Smooth muscle cell of the brain vasculature (primary cell): ENCODE measurements at regions not wholly inside any gene's neighbourhood (a gene's known extent, or its start where the extent isn't known, plus 50 kb on each side); places are given as distances from the start of the nearest gene placed in this dataset.
"Not testable (repeated sequence)": the region's sequence is repeated elsewhere in the genome, so short reads cannot be mapped to it uniquely, and the experiment has no call there.

Experiments
- DNase-seq: peaks from one replicate; pipeline ENCODE4 v3.0.0-alpha.2; 2012; ENCODE audit warnings: low read depth, low spot score

DNA sequence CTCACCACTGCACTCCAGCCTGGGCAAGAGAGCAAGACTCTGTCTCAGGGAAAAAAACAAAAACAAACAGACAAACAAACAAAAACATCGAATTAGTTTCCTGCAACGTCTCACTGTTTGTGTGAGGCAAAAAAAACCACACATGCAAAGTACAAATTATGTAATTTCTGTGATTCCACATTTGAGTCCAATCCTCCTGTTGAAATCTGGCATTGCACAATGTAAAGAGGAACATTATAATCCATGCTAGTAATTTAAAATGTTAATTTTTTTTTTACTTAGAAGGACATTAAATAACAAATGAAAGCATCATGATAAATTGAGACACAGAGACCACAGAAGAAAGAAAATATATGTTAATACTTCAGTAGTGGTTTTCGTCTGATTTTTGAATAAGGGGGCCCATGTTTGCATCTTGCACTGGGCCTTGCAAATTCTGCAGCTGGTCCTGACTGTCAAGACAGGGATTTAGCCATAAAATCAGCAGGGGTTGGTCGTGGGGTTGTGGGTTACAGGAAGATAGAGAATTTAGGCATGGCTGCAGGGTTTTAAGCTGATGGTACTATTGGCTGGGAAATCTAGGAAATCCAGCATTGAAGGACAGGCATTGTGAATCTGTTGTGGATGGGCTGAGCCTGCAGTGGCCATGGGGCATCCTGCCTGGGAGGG is 102.6 kb upstream of the ALDH3B2 start:
- DNase-seq: no peak

DNA sequence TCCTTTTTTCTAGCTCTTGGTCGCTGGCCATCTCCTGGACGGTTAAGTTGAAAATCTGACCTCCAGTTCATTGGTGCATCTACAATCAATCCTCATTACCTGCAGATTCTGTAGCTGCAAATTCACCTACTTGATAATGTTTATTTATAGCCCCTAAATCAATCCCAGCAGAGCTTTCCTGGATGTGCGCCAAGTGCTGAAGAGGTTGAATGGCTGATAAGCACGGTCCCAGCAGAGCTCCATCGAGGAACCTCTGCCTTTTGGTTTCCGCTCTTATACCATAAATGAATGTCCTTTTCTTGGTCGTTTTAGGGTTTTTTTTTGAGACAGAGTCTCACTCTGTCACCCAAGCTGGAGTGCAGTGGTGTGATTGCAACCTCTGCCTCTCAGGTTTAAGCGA is 99.8 kb upstream of the ALDH3B2 start:
- not testable (repeated sequence) for DNase-seq

GRCh38 chr11:67768001-67768730 is 93.7 kb upstream of the ALDH3B2 start:
- not testable (repeated sequence) for DNase-seq

DNA sequence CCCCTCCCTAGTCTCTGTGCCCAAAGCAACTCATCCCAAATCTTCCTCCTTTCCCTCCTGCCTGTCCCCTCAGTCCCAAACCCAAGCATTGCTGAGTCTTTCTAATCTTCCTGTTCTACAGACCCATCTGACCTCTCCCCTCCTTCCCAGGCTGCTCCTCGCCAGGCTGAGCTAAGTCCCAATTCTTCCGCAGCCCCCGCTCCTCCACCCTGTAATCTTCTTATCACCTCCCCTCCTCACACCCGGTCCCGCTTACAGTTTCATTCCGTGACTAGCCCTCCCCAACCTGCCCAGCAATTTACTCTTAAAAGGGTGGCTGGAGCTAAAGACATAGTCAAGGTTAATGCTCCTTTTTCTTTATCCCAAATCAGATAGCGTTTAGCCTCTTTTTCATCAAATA is 86.8 kb upstream of the ALDH3B2 start:
- DNase-seq: not testable (repeated sequence)

GRCh38 chr11:67759321-67759720 is 84.9 kb upstream of the ALDH3B2 start:
- DNase-seq: not testable (repeated sequence)

DNA sequence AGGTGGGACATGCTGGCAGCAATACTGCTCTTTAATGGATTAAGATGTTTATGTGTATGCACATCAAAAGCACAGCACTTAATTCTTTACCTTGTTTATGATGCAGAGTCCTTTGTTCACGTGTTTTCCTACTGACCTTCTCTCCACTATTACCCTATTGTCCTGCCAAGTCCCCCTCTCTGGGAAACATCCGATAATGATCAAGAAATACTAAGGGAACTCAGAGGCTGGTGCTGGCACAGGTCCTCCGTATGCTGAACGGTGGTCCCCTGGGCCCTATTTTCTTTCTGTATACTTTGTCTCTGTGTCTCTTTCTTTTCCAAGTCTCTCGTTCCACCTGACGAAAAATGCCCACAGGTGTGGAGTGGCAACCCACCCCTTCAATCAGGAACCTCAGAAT is 84.0 kb upstream of the ALDH3B2 start:
- DNase-seq: not testable (repeated sequence)

GRCh38 chr11:67758009-67758408 is 83.6 kb upstream of the ALDH3B2 start:
- not testable (repeated sequence) for DNase-seq

GRCh38 chr11:67753820-67754219 is 79.4 kb upstream of the ALDH3B2 start:
- not testable (repeated sequence) for DNase-seq

GRCh38 chr11:67745181-67745726 is 70.8 kb upstream of the ALDH3B2 start:
- DNase-seq: no peak

GRCh38 chr11:67744231-67744630 is 69.8 kb upstream of the ALDH3B2 start:
- DNase-seq: not testable (repeated sequence)

GRCh38 chr11:67738231-67738630 is 63.8 kb upstream of the ALDH3B2 start:
- not testable (repeated sequence) for DNase-seq

GRCh38 chr11:67737562-67738080 is 63.2 kb upstream of the ALDH3B2 start:
- DNase-seq: not testable (repeated sequence)

- DNase-seq: no peak
Observed at GRCh38 chr11:67732045-67732787, 57.8 kb upstream of the ALDH3B2 start.

DNA sequence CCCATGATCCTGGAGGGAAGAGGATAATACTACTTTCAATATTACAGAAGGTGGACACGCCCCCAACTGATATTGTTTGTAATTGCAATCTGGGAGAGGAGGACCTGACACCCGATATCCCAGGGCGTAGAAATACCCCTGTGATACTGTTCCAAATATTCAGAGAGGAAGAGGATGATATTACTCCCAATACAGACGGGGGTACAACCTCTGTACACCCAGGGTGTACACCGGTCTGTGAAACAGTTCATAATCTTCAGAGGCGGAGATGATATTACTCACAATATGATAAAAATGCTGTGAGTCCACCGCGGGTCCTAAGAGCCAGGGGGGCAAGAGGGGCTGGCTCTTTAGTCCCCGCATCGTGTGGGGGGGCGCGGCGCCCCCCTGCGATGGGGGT is 57.2 kb upstream of the ALDH3B2 start:
- no peak for DNase-seq

DNA sequence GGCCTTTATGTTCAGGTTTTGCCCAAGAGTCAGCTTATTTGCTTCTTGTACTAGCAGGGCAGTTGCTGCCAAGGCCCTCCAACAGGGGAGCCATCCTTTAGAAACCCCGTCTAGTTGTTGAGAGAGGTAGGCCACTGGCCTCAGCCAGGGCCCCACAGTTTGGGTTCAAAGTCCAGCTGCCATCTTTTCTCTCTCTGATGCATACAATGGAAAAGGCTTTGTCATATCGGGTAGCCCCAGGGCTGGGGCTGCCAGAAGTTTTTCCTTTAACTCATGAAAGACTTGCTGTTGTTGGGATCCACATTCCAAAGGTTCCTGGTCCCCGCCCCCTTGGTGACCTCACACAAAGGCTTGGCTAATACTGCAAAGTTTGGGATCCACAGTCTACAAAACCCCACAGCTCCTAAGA is 53.7 kb upstream of the ALDH3B2 start:
- not testable (repeated sequence) for DNase-seq

GRCh38 chr11:67727066-67728040 is 52.9 kb upstream of the ALDH3B2 start:
- DNase-seq: not testable (repeated sequence)
